AG20443 (cell line): ENCODE measurements at regions not wholly inside any gene's neighbourhood (a gene's known extent, or its start where the extent isn't known, plus 50 kb on each side); places are given as distances from the start of the nearest gene placed in this dataset.

Source experiments
- DNase-seq: peaks from one replicate; pipeline ENCODE4 v3.0.0; 2012; ENCODE audit warnings: low spot score, mixed read lengths

GRCh38 chr9:88034964-88035363, 60.6 kb upstream of the CDK20 start:
- DNase-seq: no peak

- no peak for DNase-seq
Measured at GRCh38 chr9:88033359-88033702, 59.0 kb upstream of the CDK20 start.

- no peak for DNase-seq
Measured at GRCh38 chr9:88028338-88028737, 54.0 kb upstream of the CDK20 start.

GRCh38 chr9:88026118-88026479, 51.8 kb upstream of the CDK20 start:
- no peak for DNase-seq

GRCh38 chr9:88025411-88026117, 51.2 kb upstream of the CDK20 start:
- DNase-seq: no peak

- no peak for DNase-seq
Measured at GRCh38 chr9:88024896-88025295, 50.6 kb upstream of the CDK20 start.
